Skeletal muscle tissue (tissue), 3 donors: ENCODE measurements at regions not wholly inside any gene's neighbourhood (a gene's known extent, or its start where the extent isn't known, plus 50 kb on each side); places are given as distances from the start of the nearest gene placed in this dataset.

Experiments used
- H3K27ac ChIP-seq: one replicate; pipeline ENCODE4 v1.7.0; 2013; ENCODE audit warnings: mild to moderate bottlenecking, low read depth, low read length, inconsistent platforms
- H3K27me3 ChIP-seq, 3 donors: one replicate each; pipeline ENCODE4 v1.7.0; 2013; ENCODE audit warnings: low read length in 3 of 3; ENCODE audit not compliant: control insufficient read depth in 3 of 3, insufficient read depth in 3 of 3
- H3K36me3 ChIP-seq, 3 donors: one replicate each; pipeline ENCODE4 v1.7.0; 2013; ENCODE audit warnings: low read length in 3 of 3; ENCODE audit not compliant: control insufficient read depth in 3 of 3, insufficient read depth in 3 of 3
- H3K4me1 ChIP-seq, 3 donors: one replicate each; pipeline ENCODE4 v1.7.0; 2013; ENCODE audit warnings: low read length in 3 of 3, mild to moderate bottlenecking in 3 of 3; ENCODE audit not compliant: control insufficient read depth in 3 of 3, insufficient read depth in 3 of 3
- H3K4me3 ChIP-seq, 3 donors: one replicate each; pipeline ENCODE4 v1.7.0; 2013; ENCODE audit warnings: low read length in 3 of 3
- H3K9ac ChIP-seq, 3 donors: one replicate each; pipeline ENCODE4 v1.7.0; 2013; ENCODE audit warnings: low read length in 3 of 3, mild to moderate bottlenecking in 3 of 3, moderate library complexity in 2 of 3, low read depth in 1 of 3
- H3K9me3 ChIP-seq, 3 donors: one replicate each; pipeline ENCODE4 v1.7.0; 2013; ENCODE audit warnings: low read length in 3 of 3; ENCODE audit not compliant: control insufficient read depth in 3 of 3
- donor health status: Osteomylitis.

DNA sequence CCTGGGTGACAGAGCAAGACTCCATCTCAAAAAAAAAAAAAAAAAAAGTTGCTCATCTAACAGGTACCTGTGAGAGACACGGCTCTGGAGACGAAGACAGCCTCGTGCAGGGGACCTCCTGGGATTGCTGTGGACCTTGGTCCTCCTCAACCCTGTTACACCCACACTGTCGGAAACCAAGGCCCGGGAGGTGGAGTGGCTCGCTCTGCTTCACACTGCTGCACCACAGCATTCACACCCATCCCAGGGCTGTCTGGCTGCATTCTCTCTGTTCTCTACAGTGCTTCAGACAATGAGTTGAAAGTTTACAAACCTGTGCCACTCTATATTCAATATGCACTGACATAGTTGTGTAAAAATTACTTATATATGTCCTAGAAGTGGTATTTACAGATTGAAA lies 101.0 kb upstream of the TNS3 start:
- Histone ChIP-seq H3K9me3 (no peaks in the 10 kb centered on the region), H3K4me1 (no peaks in the 10 kb centered on the region), H3K27ac (no peak overlapping the region), H3K4me3 (no peak overlapping the region), H3K27me3 (no peaks in the 10 kb centered on the region), H3K36me3 (no peaks in the 10 kb centered on the region), H3K9ac (no peak overlapping the region)

DNA sequence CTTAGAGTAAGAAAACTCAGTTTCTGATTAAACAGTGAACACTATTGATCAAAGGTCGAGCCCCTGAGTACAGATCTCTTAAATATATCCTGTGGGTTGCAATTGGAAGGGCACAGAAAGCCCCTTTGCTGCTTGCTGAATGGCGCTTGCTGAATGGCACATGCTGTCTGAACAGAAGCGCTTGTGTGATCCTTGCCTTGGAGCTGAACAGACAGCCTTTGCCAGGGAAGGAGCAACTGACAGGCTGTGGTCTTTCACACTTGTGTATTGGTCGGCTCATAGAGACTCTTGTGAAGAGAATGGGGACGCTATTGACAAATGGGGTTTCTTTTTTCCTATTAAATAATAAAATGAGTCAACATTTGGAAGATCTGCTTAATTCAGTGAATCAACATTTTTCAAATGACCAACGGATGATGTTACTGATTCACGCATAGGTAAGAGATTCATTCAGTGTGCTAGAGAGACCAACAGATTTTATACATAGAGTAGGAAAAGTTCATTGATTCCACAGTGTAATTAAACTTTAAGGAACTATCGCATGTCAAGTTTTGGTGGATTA lies 99.4 kb upstream of the TNS3 start:
- Histone ChIP-seq H3K4me3 (no peak overlapping the region), H3K36me3 (no peaks in the 10 kb centered on the region), H3K9ac (no peak overlapping the region), H3K27me3 (no peaks in the 10 kb centered on the region), H3K27ac (no peak overlapping the region), H3K4me1 (no peaks in the 10 kb centered on the region), H3K9me3 (no peaks in the 10 kb centered on the region)

DNA sequence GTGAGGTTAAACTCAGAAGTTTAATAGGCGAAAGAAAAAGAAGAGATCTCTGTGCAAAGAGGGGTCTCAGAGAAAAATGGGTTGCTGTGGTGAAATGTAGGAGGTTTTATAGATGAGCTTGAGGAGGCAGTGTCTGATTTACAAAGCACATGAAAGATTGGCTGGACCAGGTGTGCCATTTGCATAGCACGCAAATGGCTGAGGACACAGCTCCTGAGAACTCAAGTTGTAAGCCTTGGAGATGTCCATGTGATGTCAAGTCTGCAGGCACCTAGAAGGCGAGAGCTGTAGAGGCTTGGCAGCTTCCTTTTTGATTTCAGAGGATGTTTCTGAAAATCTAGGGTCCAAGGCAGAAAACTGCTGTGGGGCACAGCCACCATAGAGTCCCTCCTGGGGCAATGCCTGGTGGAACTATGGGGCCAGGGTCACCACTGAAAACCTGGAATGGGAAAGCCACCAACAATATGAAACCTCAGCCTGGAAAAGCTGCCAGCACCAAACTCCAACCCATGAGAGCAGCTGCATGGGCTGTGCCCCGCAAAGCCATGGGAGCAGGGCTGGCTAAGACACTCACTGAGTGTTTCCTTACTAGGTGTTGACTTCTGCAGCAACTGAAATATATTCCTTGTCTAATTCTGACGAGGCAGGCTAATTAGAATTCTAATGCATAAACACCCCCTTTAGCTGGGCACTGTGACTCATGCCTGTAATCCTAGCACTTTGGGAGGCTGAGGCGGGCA lies 96.9 kb upstream of the TNS3 start:
- no peaks in the 10 kb centered on the region for H3K9me3 ChIP-seq
- no peaks in the 10 kb centered on the region for H3K27me3 ChIP-seq
- H3K27ac ChIP-seq = no peak overlapping the region
- no peak overlapping the region for H3K4me3 ChIP-seq
- H3K36me3 ChIP-seq = no peaks in the 10 kb centered on the region
- no peak overlapping the region for H3K9ac ChIP-seq
- no peaks in the 10 kb centered on the region for H3K4me1 ChIP-seq

DNA sequence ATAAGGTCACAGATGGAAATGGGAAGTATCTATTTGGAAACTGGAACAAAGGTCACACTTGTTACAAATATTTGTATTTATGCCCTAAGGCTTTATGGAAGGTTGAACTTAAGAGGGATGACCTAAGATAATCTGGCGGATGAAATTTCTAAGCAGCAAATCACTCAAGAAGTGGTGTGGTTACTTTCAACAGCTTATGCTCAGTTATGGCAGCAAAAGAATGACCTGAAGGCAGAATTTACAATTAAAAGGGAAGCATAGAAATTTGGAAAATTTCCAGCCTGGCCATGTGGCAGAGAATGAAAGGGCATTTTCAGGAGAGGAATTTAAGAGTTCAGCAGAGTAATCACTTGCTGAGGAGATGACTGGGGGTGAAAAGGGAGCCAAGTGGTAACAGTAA lies 95.8 kb upstream of the TNS3 start:
- no peaks in the 10 kb centered on the region for H3K27me3 ChIP-seq
- H3K9me3 ChIP-seq = no peaks in the 10 kb centered on the region
- no peak overlapping the region for H3K9ac ChIP-seq
- H3K4me3 ChIP-seq = no peak overlapping the region
- no peak overlapping the region for H3K27ac ChIP-seq
- H3K4me1 ChIP-seq = no peaks in the 10 kb centered on the region
- H3K36me3 ChIP-seq = no peaks in the 10 kb centered on the region

DNA sequence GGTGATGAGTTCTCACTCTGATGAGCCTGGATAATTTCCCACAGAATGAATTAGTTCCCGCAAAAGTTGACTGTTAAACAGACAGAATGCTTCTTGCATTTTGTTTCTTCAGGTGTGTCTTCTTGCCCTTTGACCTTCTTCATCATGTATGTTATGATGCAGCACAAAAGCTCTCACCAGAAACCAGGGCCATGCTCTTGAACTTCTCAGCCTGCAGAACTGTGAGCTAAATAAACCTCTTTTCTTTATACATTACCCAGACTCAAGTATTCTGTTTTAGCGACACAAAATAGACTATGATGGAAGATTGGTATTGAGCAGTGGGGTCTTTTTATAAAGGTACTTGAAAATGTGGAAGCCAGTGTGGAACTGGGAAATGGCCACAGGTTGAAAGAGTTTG lies 95.2 kb upstream of the TNS3 start:
- Histone ChIP-seq H3K27ac (no peak overlapping the region), H3K4me3 (no peak overlapping the region), H3K9me3 (no peaks in the 10 kb centered on the region), H3K9ac (no peak overlapping the region), H3K4me1 (no peaks in the 10 kb centered on the region), H3K36me3 (no peaks in the 10 kb centered on the region), H3K27me3 (no peaks in the 10 kb centered on the region)

DNA sequence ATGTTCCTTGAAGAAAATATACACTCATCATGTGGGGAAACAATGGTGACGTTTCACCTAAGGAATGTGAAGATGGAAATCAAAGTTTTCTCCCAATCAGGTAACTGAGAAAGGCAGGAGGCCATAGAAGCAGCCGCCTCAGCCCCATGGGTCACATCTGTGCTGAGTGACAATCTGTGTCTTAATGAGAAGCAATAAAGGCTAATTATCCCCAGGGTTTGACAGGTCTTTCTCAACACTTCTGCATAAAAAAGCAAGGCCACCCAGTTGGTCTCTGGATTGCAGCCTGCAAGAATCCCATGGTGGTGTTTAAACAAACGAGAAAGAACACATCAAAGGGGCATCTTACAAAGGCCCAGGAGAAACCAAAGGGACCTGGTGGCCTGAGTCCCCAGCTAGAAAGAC lies 91.1 kb upstream of the TNS3 start:
- Histone ChIP-seq H3K4me1 (peaks cover 0 to 10% (median 9%) of the 10 kb centered on the region in 3 donors), H3K27ac (no peak overlapping the region), H3K9ac (no peak overlapping the region), H3K9me3 (no peaks in the 10 kb centered on the region), H3K36me3 (no peaks in the 10 kb centered on the region), H3K4me3 (no peak overlapping the region), H3K27me3 (no peaks in the 10 kb centered on the region)

DNA sequence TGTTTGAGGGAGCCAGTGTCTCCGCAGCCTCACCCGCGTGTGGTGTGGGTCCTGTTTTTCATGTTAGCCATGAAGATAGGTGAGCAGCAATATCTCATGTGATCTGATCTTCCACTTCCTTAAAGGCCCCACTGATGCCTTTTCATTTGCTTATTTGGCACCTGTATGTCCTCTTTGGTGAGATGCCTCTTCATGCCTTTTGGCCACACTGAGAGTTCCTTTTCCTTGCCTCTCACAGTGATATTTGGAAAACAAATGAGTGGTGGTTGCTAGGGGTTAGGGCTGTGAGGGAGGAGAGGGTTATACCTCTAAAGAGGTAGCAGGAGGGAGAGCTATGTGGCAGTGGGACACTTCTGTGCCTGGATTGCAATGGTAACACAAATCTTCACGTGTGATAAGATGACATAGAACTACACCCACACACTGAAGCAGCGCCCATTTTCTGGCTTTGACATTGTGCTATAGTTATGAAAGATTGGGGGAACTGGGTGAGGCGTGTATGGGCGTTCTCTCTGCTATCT lies 90.4 kb upstream of the TNS3 start:
- no peak overlapping the region for H3K9ac ChIP-seq
- H3K4me1 ChIP-seq = peaks cover 0 to 10% (median 9%) of the 10 kb centered on the region in 3 donors
- H3K27ac ChIP-seq = no peak overlapping the region
- H3K9me3 ChIP-seq = no peaks in the 10 kb centered on the region
- H3K4me3 ChIP-seq = no peak overlapping the region
- H3K36me3 ChIP-seq = no peaks in the 10 kb centered on the region
- H3K27me3 ChIP-seq = no peaks in the 10 kb centered on the region

DNA sequence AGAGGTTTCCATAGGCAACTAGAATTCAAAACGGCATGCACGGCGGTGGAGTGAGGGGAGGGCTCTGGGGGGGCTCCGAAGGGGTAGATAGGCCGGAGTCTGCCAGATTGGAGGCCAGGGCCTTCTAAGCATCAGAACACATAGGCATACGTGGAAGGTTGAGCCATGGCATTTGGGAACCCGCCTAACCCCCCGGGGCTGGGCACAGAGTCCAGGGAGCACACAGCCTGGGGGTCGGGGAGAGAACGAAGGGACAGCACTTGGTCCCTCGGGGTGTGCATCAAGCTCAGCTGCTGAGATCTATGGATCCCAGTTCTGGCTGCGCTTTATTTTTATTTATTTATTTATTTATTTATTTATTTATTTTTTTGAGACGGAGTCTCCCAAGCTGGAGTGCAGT lies 89.4 kb upstream of the TNS3 start:
- Histone ChIP-seq H3K9me3 (no peaks in the 10 kb centered on the region), H3K27ac (no peak overlapping the region), H3K36me3 (no peaks in the 10 kb centered on the region), H3K9ac (no peak overlapping the region), H3K4me1 (peaks cover 0 to 10% (median 9%) of the 10 kb centered on the region in 3 donors), H3K4me3 (no peak overlapping the region), H3K27me3 (no peaks in the 10 kb centered on the region)

DNA sequence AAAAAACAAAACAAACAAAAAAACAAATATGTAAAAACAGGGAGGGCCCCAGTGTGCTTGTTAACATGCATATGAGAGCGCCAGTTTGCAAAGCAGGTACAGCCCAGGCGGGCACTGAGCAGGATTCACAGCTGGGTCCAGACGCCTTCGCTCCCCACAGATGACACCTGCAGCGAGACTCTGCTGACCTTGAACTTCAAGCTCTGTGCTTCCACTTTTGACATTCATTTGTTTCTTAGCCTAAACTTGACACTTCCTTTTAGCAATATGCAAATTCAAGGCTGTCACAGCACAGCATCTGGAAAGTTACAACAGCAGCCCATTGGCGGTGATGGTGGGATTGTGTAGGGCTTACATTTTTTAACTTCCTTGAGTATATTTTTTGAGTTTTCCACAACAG lies 88.8 kb upstream of the TNS3 start:
- no peak overlapping the region for H3K9ac ChIP-seq
- H3K4me3 ChIP-seq = no peak overlapping the region
- H3K36me3 ChIP-seq = no peaks in the 10 kb centered on the region
- peaks cover 0 to 10% (median 9%) of the 10 kb centered on the region in 3 donors for H3K4me1 ChIP-seq
- no peaks in the 10 kb centered on the region for H3K9me3 ChIP-seq
- no peak overlapping the region for H3K27ac ChIP-seq
- H3K27me3 ChIP-seq = no peaks in the 10 kb centered on the region

DNA sequence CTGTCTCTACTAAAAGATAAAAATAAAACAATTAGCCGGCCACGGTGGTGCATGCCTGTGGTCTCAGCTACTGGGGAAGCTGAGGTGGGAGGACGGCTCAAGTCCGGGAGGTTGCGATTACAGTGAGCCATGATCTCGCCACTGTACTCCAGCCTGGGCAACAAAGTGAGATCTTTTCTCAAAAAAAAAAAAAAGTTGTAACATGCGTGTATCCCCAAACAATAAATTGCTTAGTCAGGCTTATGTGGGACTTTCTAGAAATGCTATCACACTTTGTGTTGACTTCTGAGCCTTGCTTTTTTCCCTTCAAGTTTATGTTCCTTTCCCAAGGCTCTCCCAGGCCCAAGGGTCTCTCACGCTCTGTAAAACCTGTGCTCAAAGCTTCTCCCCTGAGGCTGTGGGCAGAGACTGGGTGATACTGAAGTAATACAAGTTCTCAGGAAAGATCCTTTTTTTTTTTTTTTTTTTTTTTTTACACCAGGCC lies 88.0 kb upstream of the TNS3 start:
- H3K9me3 ChIP-seq = no peaks in the 10 kb centered on the region
- H3K27me3 ChIP-seq = no peaks in the 10 kb centered on the region
- H3K4me1 ChIP-seq = peaks cover 0 to 10% (median 9%) of the 10 kb centered on the region in 3 donors
- H3K36me3 ChIP-seq = no peaks in the 10 kb centered on the region
- peak overlapping the region; percentile 68 for H3K27ac ChIP-seq
- H3K4me3 ChIP-seq = peak overlapping the region in 1 of 3 donors; percentile 6
- H3K9ac ChIP-seq = no peak overlapping the region
